Right renal cortex interstitium (tissue), 3 donors: ENCODE measurements at regions not wholly inside any gene's neighbourhood (a gene's known extent, or its start where the extent isn't known, plus 50 kb on each side); places are given as distances from the start of the nearest gene placed in this dataset.
A peak's percentile ranks its signal among the peaks of the same experiment; 100 is the strongest.
"Not testable (repeated sequence)": the region's sequence is repeated elsewhere in the genome, so short reads cannot be mapped to it uniquely, and the experiment has no call there.

Experiments
- DNase-seq, 3 donors: peaks; one replicate each; pipeline ENCODE4 v3.0.0-alpha.2; 2013; ENCODE audit warnings: low read depth in 3 of 3, low spot score in 2 of 3

DNA sequence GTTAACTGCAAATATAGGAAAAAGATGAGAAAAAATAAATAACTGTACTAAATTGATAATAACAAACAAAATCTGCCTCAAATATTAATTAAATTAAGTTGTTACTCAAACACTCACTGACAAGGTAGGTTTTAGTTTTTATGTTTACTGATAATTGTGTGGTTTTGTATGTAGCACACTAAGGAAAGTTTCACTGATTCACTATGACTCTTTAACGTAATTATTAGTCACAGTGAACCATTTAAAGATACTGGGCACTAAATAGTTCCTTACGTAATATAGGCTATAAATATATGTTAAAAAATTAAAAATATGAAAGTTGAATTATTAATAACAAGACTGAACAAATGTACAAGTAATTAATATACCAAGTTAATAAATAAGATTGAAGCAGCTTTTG, 2330.0 kb upstream of the RAG2 start:
- no peak for DNase-seq

DNA sequence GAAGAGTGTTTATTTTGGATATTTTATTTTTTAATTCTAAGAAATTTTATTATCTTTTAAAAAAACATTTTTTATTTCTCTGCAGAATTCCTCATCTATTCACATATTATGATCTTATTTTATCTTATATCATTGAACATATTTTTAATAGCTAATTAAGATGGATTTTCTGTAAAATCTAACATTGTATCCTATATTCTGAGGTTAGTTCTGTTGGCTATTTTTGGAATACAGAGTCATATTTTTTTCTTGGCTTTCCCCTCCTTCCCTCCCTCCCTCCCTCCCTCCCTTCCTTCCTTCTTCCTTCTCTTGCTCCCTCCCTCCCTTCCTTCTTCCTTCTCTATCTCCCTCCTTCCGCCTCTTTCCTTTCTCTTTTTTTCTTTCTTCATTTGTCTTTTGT, 2326.6 kb upstream of the RAG2 start:
- no peak for DNase-seq

DNA sequence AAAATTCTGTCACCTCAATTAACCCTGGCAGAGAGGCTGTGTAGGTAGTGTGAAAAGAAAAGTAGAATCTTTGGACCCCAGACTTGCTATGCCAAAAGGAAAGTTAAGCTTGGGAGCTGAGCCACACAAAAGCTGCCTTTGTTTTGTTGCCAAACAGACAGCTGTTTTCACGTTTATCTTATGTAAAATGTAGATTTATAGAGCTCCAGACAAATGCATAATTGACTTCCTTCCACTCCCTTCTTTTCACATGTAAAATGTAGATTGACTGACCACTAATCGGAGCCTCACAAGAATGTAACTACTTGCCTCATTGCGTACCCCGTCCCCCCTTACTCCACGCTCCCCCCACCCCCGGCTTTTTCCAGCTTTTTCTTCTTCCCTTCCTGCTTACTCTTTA, 2302.2 kb upstream of the RAG2 start:
- peak in 2 of 3 donors; percentile 9 to 26 for DNase-seq

DNA sequence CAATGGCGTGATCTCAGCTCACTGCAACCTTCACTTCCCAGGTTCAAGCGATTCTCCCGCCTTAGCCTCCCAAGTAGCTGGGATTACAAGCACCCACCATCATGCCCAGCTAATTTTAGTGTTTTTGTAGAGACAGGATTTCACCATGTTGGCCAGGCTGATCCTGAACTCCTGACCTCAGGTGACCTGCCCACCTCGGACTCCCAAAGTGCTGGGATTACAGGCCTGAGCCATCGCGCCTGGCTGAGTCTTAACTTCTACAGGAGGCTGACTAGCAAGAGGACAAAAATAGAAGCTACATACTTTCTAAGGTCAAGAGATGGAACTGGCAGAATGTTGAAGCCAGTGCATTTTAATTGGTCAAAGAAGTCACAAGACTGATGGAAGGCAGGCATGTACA, 2296.2 kb upstream of the RAG2 start:
- not testable (repeated sequence) for DNase-seq

DNA sequence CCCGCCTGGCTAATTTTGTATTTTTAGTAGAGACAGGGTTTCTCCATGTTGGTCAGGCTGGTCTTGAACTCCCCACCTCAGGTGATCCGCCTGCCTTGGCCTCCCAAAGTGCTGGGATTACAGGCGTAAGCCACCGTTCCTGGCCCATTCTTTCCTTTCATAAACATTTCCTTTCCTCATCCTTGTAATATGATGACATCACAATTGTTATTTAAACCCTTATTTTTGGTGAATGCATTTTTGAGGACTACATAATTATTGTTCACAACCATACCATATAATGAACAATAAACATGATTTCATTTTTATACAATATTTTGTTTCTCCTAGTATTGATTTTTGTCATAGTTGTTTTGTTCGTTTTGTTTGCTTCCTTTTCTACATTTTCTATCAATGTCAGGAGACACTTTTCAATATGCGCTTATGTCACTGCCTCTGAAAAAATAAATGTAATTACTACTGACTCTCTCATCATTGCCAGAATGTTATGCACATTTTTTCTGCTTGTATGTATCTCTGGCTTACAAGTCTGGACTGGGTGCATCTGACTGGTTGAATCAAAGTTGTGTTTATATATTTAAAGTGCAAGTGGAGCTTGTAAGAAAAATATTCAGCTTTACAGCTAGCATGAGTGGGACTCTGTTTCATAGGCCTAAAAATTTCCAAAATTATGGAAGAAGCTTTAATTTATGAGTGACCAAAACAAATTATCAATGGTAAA, 2286.3 kb upstream of the RAG2 start:
- no peak for DNase-seq

DNA sequence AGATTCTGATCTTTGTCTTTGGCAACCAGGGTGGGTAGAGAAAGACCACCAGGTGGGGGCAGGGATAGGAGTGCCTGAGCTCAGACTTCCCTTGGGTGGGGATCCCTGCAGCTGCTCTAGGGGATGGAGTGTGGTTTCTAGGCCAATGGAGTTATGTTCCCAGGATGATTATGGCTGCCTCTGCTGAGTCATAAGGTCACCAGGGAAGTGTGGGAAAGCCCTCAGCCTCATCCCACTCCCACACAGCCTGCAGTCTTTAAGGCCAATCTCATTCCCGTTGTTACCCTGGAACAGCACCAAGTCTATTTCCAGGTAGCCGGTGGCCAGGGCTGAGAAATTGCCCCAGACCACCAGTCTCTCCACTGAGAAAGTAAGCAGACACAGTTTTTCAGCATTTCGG, 2269.3 kb upstream of the RAG2 start:
- DNase-seq, result no peak

DNA sequence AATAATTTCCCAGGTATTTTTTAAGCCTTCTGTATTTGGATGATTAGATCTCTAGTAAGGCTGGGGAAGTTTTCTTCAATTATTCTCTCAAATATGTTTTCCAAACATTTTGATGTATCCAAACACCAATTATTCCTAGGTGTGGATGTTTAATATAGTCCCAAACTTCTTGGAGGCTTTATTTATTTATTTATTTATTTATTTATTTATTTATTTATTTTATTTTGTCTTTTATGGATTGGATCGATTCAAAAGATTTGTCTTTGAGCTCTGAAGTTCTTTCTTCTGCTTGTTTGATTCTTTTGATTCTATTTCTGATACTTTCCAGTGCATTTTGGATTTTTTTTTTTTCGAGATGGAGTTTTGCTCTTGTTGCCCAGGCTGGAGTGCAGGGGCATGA, 2267.9 kb upstream of the RAG2 start:
- DNase-seq, result no peak

DNA sequence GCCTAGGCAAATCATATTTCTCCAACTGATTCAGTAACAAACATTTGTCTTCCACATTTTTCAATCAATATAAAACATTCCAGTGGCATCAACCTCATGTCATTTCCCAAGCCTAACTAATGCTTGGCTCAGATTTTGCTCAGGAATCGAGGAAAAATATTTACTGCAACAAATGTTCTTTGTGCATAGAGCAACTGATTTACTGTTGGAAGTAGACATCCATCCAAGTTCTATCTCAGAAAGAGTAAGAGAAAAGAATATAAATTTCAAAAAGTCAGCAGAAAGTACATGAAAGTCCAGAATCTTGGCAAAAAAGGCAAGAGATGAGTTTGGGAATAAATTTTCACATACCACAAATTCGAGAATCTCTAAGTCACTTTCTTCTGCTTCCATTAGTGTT, 2245.0 kb upstream of the RAG2 start:
- DNase-seq, result no peak

DNA sequence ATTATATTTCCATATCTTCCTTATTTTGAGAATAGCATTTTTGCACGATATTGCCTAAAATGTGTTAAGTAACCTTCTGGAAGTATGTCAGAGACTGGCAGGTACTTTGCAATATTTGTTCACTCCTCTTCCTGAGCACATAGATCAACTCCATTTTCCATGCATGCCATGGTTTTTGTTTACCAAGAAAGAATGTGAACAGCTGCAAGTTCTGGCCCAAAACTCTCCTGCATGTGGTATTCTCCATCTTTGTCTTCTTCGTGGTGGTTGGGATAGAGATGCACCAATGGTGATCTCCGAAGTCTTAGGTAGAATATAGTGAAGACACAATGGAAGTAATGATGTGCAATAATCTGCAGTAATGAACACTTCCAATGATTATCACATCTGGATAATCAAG, 2241.0 kb upstream of the RAG2 start:
- no peak for DNase-seq

DNA sequence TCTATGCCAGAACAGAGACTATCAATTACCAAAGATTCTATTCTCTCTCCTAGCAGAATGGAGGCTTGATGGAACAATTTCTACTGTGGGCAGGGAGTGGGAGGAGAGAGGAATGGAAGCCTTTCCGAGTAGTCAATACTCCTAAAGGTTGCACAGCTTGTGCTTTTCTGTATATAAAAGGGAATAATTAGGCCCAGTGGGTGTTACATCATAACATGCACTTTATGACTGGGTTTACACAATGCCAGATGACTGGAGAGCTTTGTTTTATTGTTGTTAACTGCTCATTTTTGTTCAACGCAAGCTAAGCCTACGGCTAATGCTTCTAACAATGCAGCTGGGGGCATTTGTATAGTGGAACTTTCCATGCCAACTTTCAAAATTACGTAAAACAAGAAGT, 2237.9 kb upstream of the RAG2 start:
- no peak for DNase-seq

DNA sequence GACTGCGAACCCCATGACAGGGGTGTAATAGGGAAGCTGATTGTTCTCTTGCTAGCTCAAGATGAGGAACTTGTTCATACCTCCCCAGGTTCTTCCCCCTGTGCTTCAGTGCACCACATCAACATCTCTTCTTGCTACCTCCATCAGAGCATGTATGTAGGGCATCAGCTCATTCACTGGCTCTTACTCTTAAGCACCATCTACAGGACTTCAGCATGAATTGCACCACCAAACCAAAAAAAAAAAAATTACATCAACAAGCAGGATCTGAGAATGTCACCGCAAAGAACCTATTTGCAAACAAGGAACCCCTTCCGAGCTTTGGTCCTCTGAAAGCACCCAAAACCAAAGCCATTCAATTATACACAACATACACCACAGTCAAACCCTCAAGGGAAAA, 2226.5 kb upstream of the RAG2 start:
- no peak for DNase-seq

DNA sequence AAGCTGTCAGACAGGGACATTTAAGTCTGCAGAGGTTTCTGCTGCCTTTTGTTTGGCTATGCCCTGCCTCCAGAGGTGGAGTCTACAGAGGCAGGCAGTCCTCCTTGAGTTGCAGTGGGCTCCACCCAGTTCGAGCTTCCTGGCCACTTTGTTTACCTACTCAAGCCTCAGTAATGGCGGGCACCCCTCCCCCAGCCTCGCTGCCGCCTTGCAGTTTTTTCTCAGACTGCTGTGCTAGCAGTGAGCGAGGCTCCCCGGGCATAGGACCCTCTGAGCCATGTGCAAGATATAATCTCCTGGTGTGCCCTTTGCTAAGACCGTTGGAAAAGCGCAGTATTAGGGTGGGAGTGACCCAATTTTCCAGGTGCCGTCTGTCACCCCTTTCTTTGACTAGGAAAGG, 2223.8 kb upstream of the RAG2 start:
- DNase-seq, result not testable (repeated sequence)

DNA sequence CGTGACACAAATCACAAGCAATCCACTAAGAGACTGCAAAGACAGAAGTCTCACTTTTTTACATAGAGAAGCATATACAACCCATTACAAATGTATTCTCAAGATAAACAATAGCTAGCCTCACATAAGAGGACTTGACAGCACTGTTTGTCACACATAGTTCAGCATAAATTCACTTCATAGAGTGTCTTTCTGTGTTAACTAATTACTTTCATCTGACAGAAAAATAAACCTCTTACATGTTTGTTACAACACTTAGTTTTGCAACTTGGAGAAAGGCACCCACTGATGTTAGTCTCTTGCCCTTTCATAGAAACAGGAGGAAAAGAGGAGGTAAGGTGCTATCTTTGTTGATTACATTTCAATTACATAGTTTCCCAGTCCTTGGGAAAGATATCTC, 2221.9 kb upstream of the RAG2 start:
- no peak for DNase-seq

DNA sequence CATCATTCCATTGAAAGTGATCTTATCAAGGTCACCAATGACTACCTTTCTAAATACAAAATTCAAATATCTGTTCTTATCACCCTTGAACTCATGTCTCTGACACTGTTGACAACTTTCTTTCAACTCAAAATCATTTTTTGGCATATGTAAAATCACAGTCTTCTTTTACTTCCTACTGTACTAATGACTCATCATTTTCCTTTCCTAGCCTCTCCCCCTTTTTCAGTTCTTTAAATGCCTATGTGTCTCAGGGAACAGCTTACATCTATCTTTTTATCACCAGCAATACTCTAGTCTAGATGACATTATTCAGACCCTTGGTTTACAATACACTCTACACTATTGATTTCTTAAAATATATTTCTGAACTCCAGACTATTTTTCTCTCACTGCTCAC, 2220.7 kb upstream of the RAG2 start:
- DNase-seq, result no peak

DNA sequence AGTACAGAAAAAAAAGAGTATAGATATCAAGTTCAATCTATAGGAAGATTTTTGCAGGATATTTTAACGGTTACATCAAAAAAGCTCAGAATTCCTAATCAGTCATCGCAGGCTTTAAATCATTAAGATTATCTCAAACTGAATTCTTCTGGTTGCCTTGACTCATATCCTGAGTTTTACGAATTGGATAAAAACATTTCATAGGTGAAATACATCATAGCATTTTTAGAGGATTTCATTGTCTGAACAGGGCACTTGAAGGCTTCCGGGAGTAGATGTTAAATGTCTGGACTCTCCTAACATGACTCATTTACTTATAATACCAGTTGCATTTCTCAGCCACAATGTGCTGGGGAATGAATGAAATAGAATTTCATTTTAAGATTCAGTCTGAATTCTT, 2216.6 kb upstream of the RAG2 start:
- no peak for DNase-seq

DNA sequence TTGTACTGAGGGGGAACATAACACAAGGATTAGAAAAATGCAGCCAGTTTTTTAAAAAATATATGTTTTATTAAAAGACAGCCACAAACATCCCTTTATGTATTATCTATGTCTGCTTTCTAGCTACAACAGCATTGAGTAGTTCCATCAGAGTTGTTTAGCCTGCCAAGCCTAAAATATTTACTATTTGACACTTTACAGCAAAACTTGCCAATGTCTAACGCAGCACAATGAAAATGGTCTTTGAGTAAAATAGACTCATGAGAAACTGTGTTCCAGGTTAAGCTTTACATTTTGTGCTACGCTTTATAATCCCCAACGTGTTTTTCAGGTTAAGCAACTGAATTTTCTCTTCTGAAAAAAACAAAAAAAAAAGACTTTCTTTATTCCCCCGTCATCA, 2211.5 kb upstream of the RAG2 start:
- no peak for DNase-seq

DNA sequence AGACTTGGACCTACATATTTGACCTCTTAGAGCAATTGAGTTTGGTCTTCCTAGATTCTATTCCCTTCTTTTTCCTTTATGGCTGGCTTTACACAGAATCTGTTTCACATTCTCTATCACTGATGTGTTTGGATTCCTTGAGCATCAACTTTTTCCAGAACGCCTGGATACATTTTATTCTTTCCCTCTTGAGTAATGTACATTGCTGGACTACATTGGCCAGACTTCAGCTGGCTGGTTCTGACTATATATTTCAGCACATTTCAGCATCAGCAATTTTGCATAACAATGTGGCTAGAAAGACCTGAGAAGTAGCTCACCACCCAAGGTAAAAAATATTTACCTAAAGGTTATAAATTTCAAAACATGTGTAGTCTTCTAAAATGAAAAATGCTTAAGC, 2198.2 kb upstream of the RAG2 start:
- no peak for DNase-seq

DNA sequence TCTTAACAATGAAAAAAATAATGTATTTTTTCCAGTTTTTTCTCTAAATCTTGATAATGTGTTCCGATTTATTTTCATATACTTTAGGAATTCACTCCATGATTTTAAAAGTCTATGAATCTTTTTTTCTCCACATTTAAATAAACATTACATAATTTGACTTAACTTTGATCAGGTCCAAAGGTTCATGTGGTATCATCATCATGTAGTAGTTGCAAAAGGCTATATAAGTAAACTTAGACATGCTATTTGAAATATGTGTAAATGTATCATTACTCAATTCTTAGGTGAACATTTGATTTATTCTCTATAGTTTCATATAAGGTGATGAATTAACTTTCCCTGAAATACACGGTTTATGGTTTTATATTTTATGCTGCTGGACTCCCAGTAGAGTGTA, 2197.0 kb upstream of the RAG2 start:
- no peak for DNase-seq

DNA sequence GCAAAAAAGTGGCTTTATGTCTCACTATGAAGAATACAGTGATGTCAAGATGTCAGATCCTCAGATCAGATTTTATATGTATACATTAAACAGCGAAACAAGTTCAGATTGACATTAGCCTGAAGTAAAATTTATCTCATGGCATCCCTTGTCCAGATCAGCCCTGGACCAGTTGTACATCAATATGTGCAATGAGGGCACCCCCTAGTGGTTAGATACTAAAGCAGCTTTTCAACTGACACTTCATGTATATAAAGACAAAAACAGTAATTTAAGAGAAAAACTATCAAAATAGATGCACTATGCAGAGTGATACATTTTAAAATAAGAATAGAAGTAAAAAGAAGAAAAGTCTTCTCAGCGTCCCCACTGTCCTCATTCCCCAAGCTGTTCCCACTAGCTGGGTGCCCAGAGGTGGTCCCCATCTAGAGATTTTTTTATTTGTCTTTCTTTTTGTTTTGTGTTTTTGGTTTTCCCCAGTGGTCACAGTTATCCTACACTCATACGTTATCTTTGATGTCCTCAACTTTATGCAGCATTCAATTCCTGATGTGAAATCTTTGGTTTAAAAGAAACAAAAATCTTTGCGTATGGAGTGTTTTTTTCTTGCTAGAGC, 2193.4 kb upstream of the RAG2 start:
- DNase-seq, result peak; percentile 36 to 57 (median 44)

DNA sequence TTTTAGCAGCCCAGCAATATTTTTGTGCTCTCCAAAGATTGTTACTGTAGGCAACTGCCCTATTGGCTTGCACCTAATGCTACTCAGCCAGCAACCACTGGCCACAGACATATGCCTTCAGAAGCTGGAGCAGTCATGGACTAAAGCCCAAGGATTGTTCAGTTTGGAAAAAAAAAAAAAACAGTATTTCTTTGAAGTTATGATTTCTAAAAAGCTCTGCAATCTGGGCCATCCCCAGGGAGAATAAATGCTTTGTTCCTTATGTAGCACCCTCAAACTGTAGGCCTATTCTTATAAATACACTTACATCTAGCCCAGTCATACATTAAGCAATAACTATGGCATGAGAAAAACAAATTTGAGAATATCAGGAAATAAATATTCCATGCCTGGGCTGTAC, 2190.5 kb upstream of the RAG2 start:
- no peak for DNase-seq

DNA sequence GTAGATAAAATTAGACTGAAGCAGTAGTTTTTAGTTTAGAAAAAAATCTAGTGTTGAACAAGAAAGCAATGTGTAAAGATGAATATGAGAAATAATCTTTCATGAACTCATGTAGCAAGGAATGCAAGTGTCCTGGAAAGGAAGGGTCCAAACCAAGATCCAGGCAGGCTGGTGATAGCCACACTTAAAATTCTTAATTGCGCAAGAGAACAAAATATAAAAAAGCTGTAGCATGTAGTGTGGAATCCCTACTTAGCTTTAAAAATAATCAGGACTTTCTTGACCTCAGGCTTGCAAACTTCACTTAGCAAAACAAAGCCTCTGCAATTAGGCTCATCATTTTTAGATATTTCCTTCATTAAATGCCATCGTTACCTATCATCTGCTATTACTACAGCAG, 2186.1 kb upstream of the RAG2 start:
- DNase-seq, result no peak

DNA sequence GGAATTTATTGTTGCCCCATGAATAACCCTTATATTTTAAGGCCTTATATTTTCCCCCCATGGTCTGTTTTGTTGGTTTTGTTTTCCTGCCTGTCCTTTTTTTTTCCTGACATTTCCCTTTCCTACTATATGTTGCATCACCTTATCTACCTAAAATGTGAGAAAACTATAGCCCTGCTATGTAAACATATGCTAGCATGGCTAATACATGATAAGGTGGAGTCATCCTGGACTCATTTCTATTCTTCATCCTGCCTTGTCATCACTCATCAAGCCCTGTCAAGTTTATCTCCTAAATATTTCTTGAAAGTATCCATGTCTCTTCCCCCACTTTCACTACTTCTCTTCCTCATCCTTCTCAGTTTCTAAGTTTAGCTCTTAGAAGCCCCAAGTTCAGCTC, 2168.8 kb upstream of the RAG2 start:
- no peak for DNase-seq

DNA sequence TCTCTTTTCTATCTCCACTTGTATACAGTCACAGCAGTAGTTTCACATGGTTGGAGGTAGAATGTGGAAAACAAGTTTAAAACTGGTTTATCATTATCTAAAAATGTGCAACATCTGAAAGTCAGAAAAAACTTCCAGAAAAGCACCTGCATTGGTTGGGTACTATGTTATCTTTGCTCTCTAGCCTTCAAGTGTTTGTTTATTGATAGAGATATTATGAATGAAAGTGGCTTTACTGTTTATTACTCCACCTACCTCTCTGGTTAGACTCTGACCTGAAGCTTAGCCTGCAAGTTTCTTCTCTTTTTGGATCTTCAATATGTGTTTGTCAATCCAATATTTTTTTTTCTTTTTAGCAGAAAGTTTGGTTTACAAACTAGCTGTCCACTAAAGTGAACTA, 2161.4 kb upstream of the RAG2 start:
- no peak for DNase-seq
